H1 (cell line): ENCODE measurements at regions not wholly inside any gene's neighbourhood (a gene's known extent, or its start where the extent isn't known, plus 50 kb on each side); places are given as distances from the start of the nearest gene placed in this dataset.

Experiments used
- CTCF ChIA-PET: fragments of 300-600 bp; sonication (Branson Sonifier 250); formaldehyde crosslinking; loops from one replicate; lab custom pipeline; 2021; ENCODE audit not compliant: partially characterized antibody; lab: Charles Lee
- POLR2A ChIA-PET: fragments of 300-600 bp; sonication (Branson Sonifier 250); formaldehyde crosslinking; loops from one replicate; lab custom pipeline; 2021; ENCODE audit warnings: inconsistent platforms; ENCODE audit not compliant: partially characterized antibody; lab: Charles Lee
- DNase-seq, 2 experiments: peaks; one replicate each; pipeline versions ENCODE4 v3.0.0 to v3.0.0-alpha.2; 2010 to 2022; ENCODE audit warnings: low spot score in 2 of 2, low read depth in 1 of 2, mixed read lengths in 1 of 2
- FAIRE-seq: peaks from 2 replicates; lab custom pipeline; 2011; peaks lifted over from hg19 to GRCh38; lab: Jason Lieb, UNC
- H2AFZ ChIP-seq: 2 replicates; pipeline ENCODE4 v1.8.1; 2012; ENCODE audit warnings: low read length, inconsistent platforms
- H2AK5ac ChIP-seq: 2 replicates; pipeline ENCODE4 v1.6.1; 2013; ENCODE audit warnings: low read depth, low read length
- H2BK120ac ChIP-seq: replicated peaks from 2 replicates; pipeline ENCODE3; 2013; ENCODE audit warnings: low read depth, low read length, inconsistent platforms
- H2BK12ac ChIP-seq: 2 replicates; pipeline ENCODE4 v1.6.1; 2013; ENCODE audit warnings: low read depth, low read length
- H2BK15ac ChIP-seq: 2 replicates; pipeline ENCODE4 v1.6.1; 2013; ENCODE audit warnings: low read length
- H2BK20ac ChIP-seq: 2 replicates; pipeline ENCODE4 v1.6.1; 2013; ENCODE audit warnings: low read length
- H2BK5ac ChIP-seq: 2 replicates; pipeline ENCODE4 v1.6.1; 2013; ENCODE audit warnings: low read depth, low read length
- H3K14ac ChIP-seq: 2 replicates; pipeline ENCODE4 v1.6.1; 2013; ENCODE audit warnings: inconsistent platforms; ENCODE audit not compliant: insufficient read length
- H3K18ac ChIP-seq: 2 replicates; pipeline ENCODE4 v1.6.1; 2013; ENCODE audit warnings: low read length; ENCODE audit errors: extremely low read depth
- H3K23ac ChIP-seq: 2 replicates; pipeline ENCODE4 v1.6.1; 2013; ENCODE audit warnings: inconsistent platforms; ENCODE audit not compliant: insufficient read length
- H3K23me2 ChIP-seq: 2 replicates; pipeline ENCODE4 v1.6.1; 2013; ENCODE audit warnings: low read depth, low read length
- H3K27ac ChIP-seq: 2 replicates; pipeline ENCODE4 v1.6.1; 2011; ENCODE audit warnings: low read depth, low read length, inconsistent platforms
- H3K27me3 ChIP-seq, 4 experiments: replicated peaks in 1 of 4; 1 replicate in 1 of 4; 2 replicates in 3 of 4; pipeline versions ENCODE4 v1.6.1 to v1.8.1; 2011 to 2013; ENCODE audit warnings: low read length in 3 of 4, mild to moderate bottlenecking in 3 of 4, inconsistent platforms in 2 of 4, mixed read lengths in 2 of 4, moderate library complexity in 1 of 4; ENCODE audit not compliant: control insufficient read depth in 3 of 4, insufficient read depth in 3 of 4; ENCODE audit errors: extremely low read depth in 1 of 4
- H3K36me3 ChIP-seq, 4 experiments: 2 replicates each; pipeline versions ENCODE4 v1.6.1 to v1.8.1; 2011 to 2013; ENCODE audit warnings: mild to moderate bottlenecking in 4 of 4, low read length in 3 of 4, moderate library complexity in 2 of 4, control low read depth in 1 of 4, inconsistent platforms in 1 of 4; ENCODE audit not compliant: insufficient read depth in 4 of 4, control insufficient read depth in 2 of 4
- H3K4ac ChIP-seq: replicated peaks from 2 replicates; pipeline ENCODE3; 2013; ENCODE audit warnings: low read length, low read depth, mixed read lengths, inconsistent platforms; ENCODE audit not compliant: insufficient read length
- H3K4me1 ChIP-seq, 4 experiments: replicated peaks in 1 of 4; 1 replicate in 1 of 4; 2 replicates in 3 of 4; pipeline versions ENCODE4 v1.6.1 to v1.8.1; 2011 to 2013; ENCODE audit warnings: low read length in 3 of 4, inconsistent platforms in 2 of 4, mixed read lengths in 1 of 4; ENCODE audit not compliant: insufficient read depth in 4 of 4, control insufficient read depth in 3 of 4
- H3K4me2 ChIP-seq, 2 experiments: 2 replicates each; pipeline versions ENCODE4 v1.6.1 to v1.8.1; 2011 to 2013; ENCODE audit warnings: low read depth in 2 of 2, low read length in 2 of 2, control low read depth in 1 of 2, inconsistent platforms in 1 of 2, mild to moderate bottlenecking in 1 of 2; ENCODE audit not compliant: insufficient read depth in 1 of 2
- H3K4me3 ChIP-seq, 4 experiments: fragments of 200-600, 300-600 bp in 1 of 4; sonication (generic), shearing (Covaris generic), sonication (Bioruptor Twin) in 1 of 4; 2 replicates each; pipeline versions ENCODE4 v1.5.1 to v1.8.1; 2011 to 2016; ENCODE audit warnings: low read length in 4 of 4, low read depth in 3 of 4, control low read depth in 2 of 4, inconsistent platforms in 2 of 4, mild to moderate bottlenecking in 2 of 4, mixed read lengths in 1 of 4, moderate library complexity in 1 of 4; ENCODE audit not compliant: insufficient read depth in 2 of 4; ENCODE audit errors: extremely low read depth in 1 of 4
- H3K56ac ChIP-seq: replicated peaks from 2 replicates; pipeline ENCODE3; 2013; ENCODE audit warnings: low read depth, mild to moderate bottlenecking, mixed read lengths, low read length, inconsistent platforms; ENCODE audit not compliant: insufficient read length
- H3K79me1 ChIP-seq: 2 replicates; pipeline ENCODE4 v1.6.1; 2013; ENCODE audit warnings: low read depth, low read length, control low read depth
- H3K79me2 ChIP-seq, 2 experiments: 2 replicates each; pipeline versions ENCODE4 v1.6.1 to v1.8.1; 2012 to 2013; ENCODE audit warnings: low read length in 2 of 2, mild to moderate bottlenecking in 2 of 2, inconsistent platforms in 1 of 2; ENCODE audit not compliant: insufficient read depth in 2 of 2, control insufficient read depth in 1 of 2
- H3K9ac ChIP-seq, 4 experiments: replicated peaks in 1 of 4; 1 replicate in 1 of 4; 2 replicates in 3 of 4; pipeline versions ENCODE4 v1.6.1 to v1.8.1; 2011 to 2013; ENCODE audit warnings: low read depth in 3 of 4, low read length in 3 of 4, control low read depth in 2 of 4, mild to moderate bottlenecking in 2 of 4, moderate library complexity in 2 of 4, inconsistent platforms in 1 of 4; ENCODE audit errors: extremely low read depth in 1 of 4
- H3K9me3 ChIP-seq, 2 experiments: 2 replicates each; pipeline versions ENCODE4 v1.6.1 to v1.8.1; 2012 to 2013; ENCODE audit warnings: mild to moderate bottlenecking in 2 of 2, moderate library complexity in 2 of 2, control low read depth in 1 of 2, inconsistent platforms in 1 of 2, low read depth in 1 of 2, low read length in 1 of 2, mixed read lengths in 1 of 2; ENCODE audit not compliant: insufficient read depth in 2 of 2
- H4K20me1 ChIP-seq, 2 experiments: replicated peaks in 1 of 2; 2 replicates each; pipeline versions ENCODE3 to v1.8.1; 2011 to 2013; ENCODE audit warnings: inconsistent platforms in 2 of 2, low read length in 2 of 2, mild to moderate bottlenecking in 1 of 2; ENCODE audit not compliant: insufficient read depth in 2 of 2, control insufficient read depth in 1 of 2
- H4K5ac ChIP-seq: 2 replicates; pipeline ENCODE4 v1.6.1; 2013; ENCODE audit warnings: low read length, low read depth, mixed read lengths, inconsistent platforms; ENCODE audit not compliant: insufficient read length
- H4K8ac ChIP-seq: 2 replicates; pipeline ENCODE4 v1.8.0; 2013; ENCODE audit warnings: mild to moderate bottlenecking, moderate library complexity, low read length, inconsistent platforms; ENCODE audit not compliant: insufficient read depth; ENCODE audit errors: extremely low read depth
- H4K91ac ChIP-seq: replicated peaks from 2 replicates; pipeline ENCODE3; 2013; ENCODE audit warnings: low read length, mixed read lengths, inconsistent platforms; ENCODE audit not compliant: insufficient read length
- CHD2 ChIP-seq: IDR thresholded peaks from 2 replicates; pipeline ENCODE4 v1.6.1; 2012; ENCODE audit warnings: low read length, improper control_type of control experiment
- EZH2 ChIP-seq: fragments of 200-600 bp; sonication (generic); IDR thresholded peaks from 2 replicates; pipeline ENCODE4 v1.7.1; 2012; ENCODE audit warnings: low read depth, mild to moderate bottlenecking, moderate library complexity, low read length, inconsistent platforms; ENCODE audit not compliant: severe bottlenecking
- JUN ChIP-seq: IDR thresholded peaks from 2 replicates; pipeline ENCODE4 v1.6.1; 2011; ENCODE audit warnings: low read depth, mild to moderate bottlenecking, improper control_type of control experiment, low read length
- KDM4A ChIP-seq: IDR thresholded peaks from one replicate; pipeline ENCODE4 v1.7.1; 2012; ENCODE audit warnings: low read depth, mild to moderate bottlenecking, moderate library complexity, low read length, inconsistent platforms; ENCODE audit not compliant: severe bottlenecking
- MAX ChIP-seq: IDR thresholded peaks from 2 replicates; pipeline ENCODE4 v1.6.1; 2012; ENCODE audit warnings: inconsistent platforms
- POLR2A ChIP-seq, 2 experiments: IDR thresholded peaks; 1 replicate in 1 of 2; 2 replicates in 1 of 2; pipeline ENCODE4 v1.6.1; 2011; ENCODE audit warnings: low read depth in 2 of 2, low read length in 2 of 2, mild to moderate bottlenecking in 2 of 2; ENCODE audit errors: control extremely low read depth in 1 of 2
- RXRA ChIP-seq: IDR thresholded peaks from 2 replicates; pipeline ENCODE4 v1.6.1; 2011; ENCODE audit warnings: low read depth, mild to moderate bottlenecking, low read length, moderate library complexity; ENCODE audit not compliant: insufficient read depth
- SP1 ChIP-seq: IDR thresholded peaks from 2 replicates; pipeline ENCODE4 v1.6.1; 2011; ENCODE audit warnings: low read depth, low read length
- SP2 ChIP-seq: IDR thresholded peaks from 2 replicates; pipeline ENCODE4 v1.6.1; 2012; ENCODE audit warnings: mild to moderate bottlenecking, low read length, inconsistent platforms
- SP4 ChIP-seq: IDR thresholded peaks from 2 replicates; pipeline ENCODE4 v1.6.1; 2012; ENCODE audit warnings: low read length, inconsistent platforms
- SUZ12 ChIP-seq: fragments of 200-600 bp; sonication (generic); IDR thresholded peaks from 2 replicates; pipeline ENCODE4 v1.6.1; 2012; ENCODE audit warnings: mild to moderate bottlenecking, inconsistent platforms, low read length, moderate library complexity, mixed read lengths
- TAF1 ChIP-seq: IDR thresholded peaks from 2 replicates; pipeline ENCODE4 v1.6.1; 2011; ENCODE audit warnings: mild to moderate bottlenecking, low read depth, low read length
- WGBS, 2 experiments: shearing (Covaris generic) in 1 of 2; methylation state at CpG; one replicate each; pipeline versions ENCODE4 v1.1.6 to v1.1.7; 2013 to 2015; ENCODE audit warnings: low lambda C conversion rate in 2 of 2, mixed read lengths in 2 of 2, inconsistent platforms in 1 of 2, low coverage in 1 of 2, missing lambda C conversion rate in 1 of 2; ENCODE audit not compliant: insufficient replicate concordance in 2 of 2, insufficient coverage in 1 of 2, insufficient read length in 1 of 2; ENCODE audit errors: extremely low coverage in 1 of 2, missing lambda C conversion rate in 1 of 2; 5-methylcytosine and 5-hydroxymethylcytosine counted together
- TF ChIP-seq, protein P1 (sequence below): IDR thresholded peaks from 2 replicates; pipeline ENCODE4 v1.6.1; 2011; ENCODE audit warnings: low read depth, mild to moderate bottlenecking, low read length; ENCODE audit not compliant: insufficient read depth
- TF ChIP-seq, protein P2 (sequence below): IDR thresholded peaks from 2 replicates; pipeline ENCODE4 v1.6.1; 2012; ENCODE audit warnings: inconsistent platforms

DNA sequence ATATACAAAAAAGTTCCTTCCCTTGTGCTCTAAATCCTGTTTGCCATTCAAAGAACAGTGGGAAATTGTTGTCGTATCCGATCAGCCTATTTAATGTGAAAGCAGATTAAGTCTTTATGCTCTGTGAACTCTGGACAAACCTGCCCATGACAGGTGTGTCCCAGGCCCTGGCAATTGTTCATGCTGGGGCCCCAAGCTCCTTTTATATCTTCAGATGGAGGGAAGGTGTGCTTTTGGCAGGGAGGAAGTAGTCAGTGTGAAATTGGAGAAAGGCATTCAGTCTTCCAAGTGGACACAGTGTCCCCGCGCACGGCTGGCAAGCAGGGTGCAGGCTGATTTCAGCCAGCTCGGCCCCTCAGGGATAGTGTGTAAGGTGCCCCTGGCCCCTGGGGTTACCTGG lies 135.1 kb upstream of the F3 start:
- Histone ChIP-seq H4K8ac (no peak overlapping the region), H3K9ac (no peak overlapping the region), H3K36me3 (no peaks in the 10 kb centered on the region), H3K4me1 (peaks cover 0 to 3% (median 0%) of the 10 kb centered on the region in 4 experiments; a peak in 1 of 7 replicates), H2BK20ac (0 out of 2 replicates have a peak overlapping the region, but pooled peaks have one; percentile 41), H3K4me2 (no peak overlapping the region), H3K4me3 (no peak overlapping the region), H3K27me3 (no peaks in the 10 kb centered on the region), H3K18ac (no peak overlapping the region), H3K14ac (no peak overlapping the region), H4K20me1 (no peaks in the 10 kb centered on the region), H2BK12ac (peak overlapping the region; percentile 33; the same call in 1 of the 2 replicates), H2AK5ac (no peak overlapping the region), H3K9me3 (no peaks in the 10 kb centered on the region), H4K91ac (no peak overlapping the region), H4K5ac (no peak overlapping the region), H3K23ac (no peak overlapping the region), H3K56ac (no peak overlapping the region), H3K79me1 (no peaks in the 10 kb centered on the region), H2BK15ac (no peak overlapping the region), H2BK5ac (no peak overlapping the region), H3K79me2 (no peaks in the 10 kb centered on the region), H3K27ac (no peak overlapping the region), H3K23me2 (no peaks in the 10 kb centered on the region; the same call in 1 of the 2 replicates), H2BK120ac (no peak overlapping the region), H2AFZ (no peak overlapping the region), H3K4ac (no peak overlapping the region)
- ChIA-PET POLR2A (interaction anchor here (1.1 kb wide), 1 partner anchor 16 kb away, joined by 3 read pairs; no protein-coding TSS in a partner anchor), CTCF (interaction anchor here (0.6 to 1.5 kb wide), 4 partner anchors 9 to 18 kb away, joined by 3 read pairs; no protein-coding TSS in a partner anchor)
- WGBS, 2 experiments: 91% methylated on average over 6 of the region's 6 CpGs; no CpG with 5 or more reads in 1 of the 2 experiments
- no peak for FAIRE-seq
- DNase-seq: no peak
- TF ChIP-seq KDM4A (no peak), POLR2A (IDR thresholded peaks at IDR 0.05; ENCODE audit: control extremely low read depth in 1 of 2, low read depth in 2 of 2, low read length in 2 of 2) (no peak), CHD2 (no peak), SP4 (no peak), JUN (no peak), EZH2 (no peak), RXRA (no peak), SP1 (no peak), MAX (no peak), SUZ12 (no peak), SP2 (no peak), TAF1 (no peak)
- TF ChIP-seq, protein P1, sequence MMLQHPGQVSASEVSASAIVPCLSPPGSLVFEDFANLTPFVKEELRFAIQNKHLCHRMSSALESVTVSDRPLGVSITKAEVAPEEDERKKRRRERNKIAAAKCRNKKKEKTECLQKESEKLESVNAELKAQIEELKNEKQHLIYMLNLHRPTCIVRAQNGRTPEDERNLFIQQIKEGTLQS: no peak
- TF ChIP-seq, protein P2, sequence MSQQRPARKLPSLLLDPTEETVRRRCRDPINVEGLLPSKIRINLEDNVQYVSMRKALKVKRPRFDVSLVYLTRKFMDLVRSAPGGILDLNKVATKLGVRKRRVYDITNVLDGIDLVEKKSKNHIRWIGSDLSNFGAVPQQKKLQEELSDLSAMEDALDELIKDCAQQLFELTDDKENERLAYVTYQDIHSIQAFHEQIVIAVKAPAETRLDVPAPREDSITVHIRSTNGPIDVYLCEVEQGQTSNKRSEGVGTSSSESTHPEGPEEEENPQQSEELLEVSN: no peak
